ENCODE measurements at regions not wholly inside any gene's neighbourhood (a gene's known extent, or its start where the extent isn't known, plus 50 kb on each side); places are given as distances from the start of the nearest gene placed in this dataset.

- TF ChIP-seq CTCF (conservative IDR thresholded peaks at IDR 0.05) (no peak), ZFX (IDR thresholded peaks at IDR 0.05) (no peak)
Measured at GRCh38 chr3:20669184-20669583, 483.2 kb upstream of the SGO1 start.

Measured in C4-2B (cell line).